GM13977 (cell line): ENCODE measurements at regions not wholly inside any gene's neighbourhood (a gene's known extent, or its start where the extent isn't known, plus 50 kb on each side); places are given as distances from the start of the nearest gene placed in this dataset.

Experiments
- DNase-seq: peaks from one replicate; pipeline ENCODE4 v3.0.0; 2012; ENCODE audit warnings: low spot score
- in situ Hi-C: fragments of 300-500 bp; cut with MboI; formaldehyde crosslinking; loops from one replicate; pipeline ENCODE4 v1.12.0; 2022; ENCODE audit warnings: low sequenced_read_pairs, low pct_unique_long_range_greater_than_20kb, mixed read lengths, inconsistent platforms; ENCODE audit not compliant: unreplicated experiment
- TF ChIP-seq, protein P1 (sequence below): IDR thresholded peaks from 2 replicates; pipeline ENCODE4 v1.5.1; 2012; ENCODE audit warnings: mild to moderate bottlenecking, control low read depth; ENCODE audit not compliant: insufficient read depth; ENCODE audit errors: extremely low read depth, missing control alignments

DNA sequence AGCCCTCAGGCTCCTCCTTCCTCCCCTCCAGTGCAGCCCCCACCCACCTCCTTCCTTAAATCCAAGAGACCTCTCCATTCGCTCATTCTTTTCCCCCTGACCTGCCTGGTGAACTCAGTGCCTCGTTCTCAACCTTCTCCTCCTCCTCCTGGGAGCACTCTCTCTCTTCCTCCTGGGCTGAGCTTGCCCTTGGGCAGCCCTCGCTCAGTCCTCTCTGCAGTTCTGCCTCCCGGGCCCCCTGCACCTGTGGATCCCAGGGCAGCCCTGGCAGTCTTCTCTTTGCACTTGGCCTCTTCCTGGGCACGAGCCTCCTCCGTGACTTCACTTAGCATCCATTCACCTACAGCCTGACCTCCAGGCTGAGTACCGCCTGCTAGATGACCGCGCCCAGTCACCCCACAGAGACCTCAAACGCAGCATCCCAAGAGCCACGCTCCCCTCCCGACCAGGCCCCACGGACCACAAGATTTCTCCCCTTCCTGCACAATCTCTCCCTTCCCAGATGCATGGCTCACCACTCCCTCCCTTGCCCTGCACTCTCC, 58.9 kb upstream of the ID2 start:
- DNase-seq, result no peak
- TF ChIP-seq, protein P1, sequence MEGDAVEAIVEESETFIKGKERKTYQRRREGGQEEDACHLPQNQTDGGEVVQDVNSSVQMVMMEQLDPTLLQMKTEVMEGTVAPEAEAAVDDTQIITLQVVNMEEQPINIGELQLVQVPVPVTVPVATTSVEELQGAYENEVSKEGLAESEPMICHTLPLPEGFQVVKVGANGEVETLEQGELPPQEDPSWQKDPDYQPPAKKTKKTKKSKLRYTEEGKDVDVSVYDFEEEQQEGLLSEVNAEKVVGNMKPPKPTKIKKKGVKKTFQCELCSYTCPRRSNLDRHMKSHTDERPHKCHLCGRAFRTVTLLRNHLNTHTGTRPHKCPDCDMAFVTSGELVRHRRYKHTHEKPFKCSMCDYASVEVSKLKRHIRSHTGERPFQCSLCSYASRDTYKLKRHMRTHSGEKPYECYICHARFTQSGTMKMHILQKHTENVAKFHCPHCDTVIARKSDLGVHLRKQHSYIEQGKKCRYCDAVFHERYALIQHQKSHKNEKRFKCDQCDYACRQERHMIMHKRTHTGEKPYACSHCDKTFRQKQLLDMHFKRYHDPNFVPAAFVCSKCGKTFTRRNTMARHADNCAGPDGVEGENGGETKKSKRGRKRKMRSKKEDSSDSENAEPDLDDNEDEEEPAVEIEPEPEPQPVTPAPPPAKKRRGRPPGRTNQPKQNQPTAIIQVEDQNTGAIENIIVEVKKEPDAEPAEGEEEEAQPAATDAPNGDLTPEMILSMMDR, result no peak
- in situ Hi-C loops, result no loop called here

- in situ Hi-C loops, result no loop called here
- TF ChIP-seq, protein P1, result no peak
- no peak for DNase-seq
These were observed 58.3 kb upstream of the ID2 start for GRCh38 chr2:8623576-8623957.

DNA sequence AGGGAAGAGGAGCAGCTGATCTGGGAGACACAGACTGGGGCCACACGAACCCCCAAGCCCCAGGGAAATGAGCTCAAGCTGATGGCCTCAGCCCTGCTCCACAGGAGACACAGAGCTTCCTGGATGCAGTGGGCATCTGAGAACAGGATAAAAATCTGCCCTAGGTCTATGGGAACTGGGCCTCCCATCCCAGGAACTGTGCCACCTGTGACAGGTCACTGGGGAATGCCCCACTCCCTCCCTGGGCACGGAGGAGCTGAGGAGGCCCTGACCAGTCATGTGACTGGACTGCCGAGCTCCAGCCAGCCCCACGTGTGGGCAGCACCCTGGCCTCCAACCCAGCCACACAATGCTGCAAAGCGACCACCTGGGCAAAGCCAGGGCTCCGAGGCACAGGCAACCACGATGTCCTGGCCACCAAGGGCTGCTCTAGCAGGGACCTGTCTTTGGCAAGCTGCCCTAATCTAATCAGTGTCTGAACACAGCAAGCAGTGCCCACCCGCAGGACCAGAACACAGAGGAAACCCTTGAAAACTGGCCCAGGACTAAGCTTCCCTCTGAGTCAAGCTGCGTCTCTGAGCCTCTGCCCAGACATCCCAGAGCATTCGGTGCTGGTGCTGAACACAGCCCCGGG, 57.8 kb upstream of the ID2 start:
- in situ Hi-C loops, result no loop called here
- no peak for DNase-seq
- TF ChIP-seq, protein P1, result no peak

- in situ Hi-C loops, result no loop called here
- no peak for DNase-seq
- TF ChIP-seq, protein P1, result no peak
These were observed 56.9 kb upstream of the ID2 start for GRCh38 chr2:8624855-8625398.

- in situ Hi-C loops, result no loop called here
- TF ChIP-seq, protein P1, result no peak
- no peak for DNase-seq
These were observed 56.2 kb upstream of the ID2 start for GRCh38 chr2:8625399-8626300.

- TF ChIP-seq, protein P1, result no peak
- in situ Hi-C loops, result no loop called here
- DNase-seq, result no peak
These were observed 55.3 kb upstream of the ID2 start for GRCh38 chr2:8626572-8626971.
